Erythroblast (primary cell): ENCODE measurements at regions not wholly inside any gene's neighbourhood (a gene's known extent, or its start where the extent isn't known, plus 50 kb on each side); places are given as distances from the start of the nearest gene placed in this dataset.

ENCODE experiments used
- GATA1 ChIP-seq: IDR thresholded peaks from 2 replicates; pipeline ENCODE4 v1.6.1; 2011; ENCODE audit warnings: low read depth, mild to moderate bottlenecking, control low read depth, low read length, moderate library complexity
- POLR2A ChIP-seq: IDR thresholded peaks from 2 replicates; pipeline ENCODE4 v1.6.1; 2011; ENCODE audit warnings: mild to moderate bottlenecking, low read length

DNA sequence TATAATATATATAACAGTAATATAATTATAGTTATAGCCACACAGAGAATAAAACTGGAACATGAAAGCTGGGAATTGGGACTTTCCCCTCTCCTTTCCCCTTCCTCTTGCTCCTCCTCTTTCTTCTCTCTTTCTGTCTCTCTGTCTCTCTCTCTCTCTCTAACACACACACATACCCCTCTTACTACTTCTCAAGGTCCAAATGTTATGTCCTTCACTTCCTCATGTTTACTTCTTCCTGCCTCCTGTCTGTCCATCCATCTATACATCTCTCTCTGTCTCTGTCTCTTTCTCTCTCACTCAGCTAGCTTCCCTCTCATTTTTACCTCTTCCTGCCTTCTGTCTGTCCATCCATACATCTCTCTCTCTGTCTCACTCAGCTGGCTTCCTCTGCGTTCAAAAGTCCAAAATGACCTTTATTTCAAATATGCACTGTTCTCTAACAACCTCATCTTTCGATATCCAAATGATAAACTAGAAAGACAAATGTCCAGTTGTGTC, 261.1 kb downstream of the SIPA1L2 start:
- TF ChIP-seq POLR2A (no peak), GATA1 (no peak)
